AG10803 (cell line): ENCODE measurements at regions not wholly inside any gene's neighbourhood (a gene's known extent, or its start where the extent isn't known, plus 50 kb on each side); places are given as distances from the start of the nearest gene placed in this dataset.
"Not testable (repeated sequence)": the region's sequence is repeated elsewhere in the genome, so short reads cannot be mapped to it uniquely, and the experiment has no call there.

Experiments used
- DNase-seq: peaks from one replicate; pipeline ENCODE4 v3.0.0; 2010; ENCODE audit warnings: low read depth
- H3K4me3 ChIP-seq: 2 replicates; pipeline ENCODE4 v1.5.1; 2011; ENCODE audit warnings: mild to moderate bottlenecking, low read length, control low read depth
- CTCF ChIP-seq: conservative IDR thresholded peaks from 2 replicates; pipeline ENCODE4 v1.5.1; 2011; ENCODE audit warnings: mild to moderate bottlenecking, low read length, control low read depth, inconsistent platforms

- DNase-seq, result no peak
- no peak for TF ChIP-seq CTCF
Measured at GRCh38 chrX:93420090-93420489, 253.3 kb downstream of the NAP1L3 start.

GRCh38 chrX:93419642-93420041, 253.7 kb downstream of the NAP1L3 start:
- DNase-seq, result no peak
- TF ChIP-seq CTCF, result no peak
- H3K4me3 ChIP-seq, result no peak overlapping the region

More at GRCh38 chrX:93420090-93420489, 253.3 kb downstream of the NAP1L3 start:
- no peak overlapping the region for H3K4me3 ChIP-seq

GRCh38 chrX:93404121-93404520, 269.3 kb downstream of the NAP1L3 start:
- no peak for DNase-seq
- no peak overlapping the region for H3K4me3 ChIP-seq
- TF ChIP-seq CTCF, result no peak

GRCh38 chrX:93354651-93355050, 318.7 kb downstream of the NAP1L3 start:
- no peak for TF ChIP-seq CTCF
- DNase-seq, result no peak
- no peak overlapping the region for H3K4me3 ChIP-seq

- H3K4me3 ChIP-seq, result no peak overlapping the region
- TF ChIP-seq CTCF, result no peak
Measured at GRCh38 chrX:93346309-93346708, 327.1 kb downstream of the NAP1L3 start.

GRCh38 chrX:93344287-93344686, 329.1 kb downstream of the NAP1L3 start:
- not testable (repeated sequence) for H3K4me3 ChIP-seq, DNase-seq

More at GRCh38 chrX:93346309-93346708, 327.1 kb downstream of the NAP1L3 start:
- no peak for DNase-seq

- no peak for DNase-seq
- TF ChIP-seq CTCF, result no peak
- H3K4me3 ChIP-seq, result no peak overlapping the region
Measured at GRCh38 chrX:93332329-93332728, 341.0 kb downstream of the NAP1L3 start.

GRCh38 chrX:93322110-93322509, 351.3 kb downstream of the NAP1L3 start:
- no peak overlapping the region for H3K4me3 ChIP-seq

More at GRCh38 chrX:93322110-93322509, 351.3 kb downstream of the NAP1L3 start:
- no peak for TF ChIP-seq CTCF
- no peak for DNase-seq
